Naive thymus-derived CD4-positive, alpha-beta T cell (primary cell): ENCODE measurements at regions not wholly inside any gene's neighbourhood (a gene's known extent, or its start where the extent isn't known, plus 50 kb on each side); places are given as distances from the start of the nearest gene placed in this dataset.

Source experiments
- ATAC-seq: fragments of 150-1000 bp; cut with Tn5 transposase; 2 replicates; pipeline ENCODE4 v1.10.0; 2021; ENCODE audit warnings: mild to moderate bottlenecking, moderate library complexity
- CTCF ChIA-PET: fragments of 350-600 bp; sonication (Branson Sonifier 250); formaldehyde crosslinking; loops from one replicate; lab custom pipeline; 2021; ENCODE audit warnings: antibody characterized with exemption; lab: Charles Lee
- POLR2A ChIA-PET: fragments of 350-600 bp; sonication (Branson Sonifier 250); formaldehyde crosslinking; loops from one replicate; lab custom pipeline; 2021; ENCODE audit warnings: antibody characterized with exemption, inconsistent platforms; lab: Charles Lee
- DNase-seq, 9 donors: peaks; one replicate each; pipeline versions ENCODE4 v3.0.0 to v3.0.0-alpha.2; 2020 to 2022; ENCODE audit warnings: mixed read lengths in 1 of 9
- H3K27ac ChIP-seq: one replicate; pipeline ENCODE4 v1.7.0; 2013; ENCODE audit warnings: mild to moderate bottlenecking, low read depth, low read length, moderate library complexity
- H3K27me3 ChIP-seq, 2 donors: one replicate each; pipeline ENCODE4 v1.7.0; 2013; ENCODE audit warnings: low read length in 2 of 2, mild to moderate bottlenecking in 2 of 2, moderate library complexity in 2 of 2; ENCODE audit not compliant: control insufficient read depth in 2 of 2, insufficient read depth in 2 of 2
- H3K36me3 ChIP-seq, 3 experiments: 1 replicate in 2 of 3; 2 replicates in 1 of 3; pipeline ENCODE4 v1.7.0; 2013; ENCODE audit warnings: low read length in 3 of 3, mild to moderate bottlenecking in 3 of 3, moderate library complexity in 1 of 3; ENCODE audit not compliant: insufficient read depth in 3 of 3, control insufficient read depth in 2 of 3
- H3K4me1 ChIP-seq, 2 donors: one replicate each; pipeline ENCODE4 v1.7.0; 2013; ENCODE audit warnings: low read length in 2 of 2, mild to moderate bottlenecking in 2 of 2, moderate library complexity in 1 of 2; ENCODE audit not compliant: control insufficient read depth in 2 of 2, insufficient read depth in 2 of 2
- H3K4me3 ChIP-seq: 2 replicates; pipeline ENCODE4 v1.7.0; 2013; ENCODE audit warnings: mild to moderate bottlenecking, low read length
- H3K9me3 ChIP-seq, 3 experiments: 1 replicate in 2 of 3; 2 replicates in 1 of 3; pipeline ENCODE4 v1.7.0; 2013; ENCODE audit warnings: low read length in 3 of 3; ENCODE audit not compliant: control insufficient read depth in 2 of 3
- H3K27ac Mint-ChIP-seq, 9 donors: one replicate each; pipeline ENCODE4 v1.8.0; 2020 to 2022; ENCODE audit warnings: mixed read lengths in 9 of 9, mild to moderate bottlenecking in 8 of 9, moderate library complexity in 5 of 9, inconsistent platforms in 2 of 9
- H3K27me3 Mint-ChIP-seq, 5 donors: one replicate each; pipeline ENCODE4 v1.8.0; 2021 to 2022; ENCODE audit warnings: mixed read lengths in 5 of 5, mild to moderate bottlenecking in 1 of 5
- H3K36me3 Mint-ChIP-seq, 5 donors: one replicate each; pipeline ENCODE4 v1.8.0; 2020 to 2022; ENCODE audit warnings: mixed read lengths in 5 of 5, mild to moderate bottlenecking in 3 of 5, inconsistent platforms in 1 of 5
- H3K4me1 Mint-ChIP-seq, 7 donors: one replicate each; pipeline ENCODE4 v1.8.0; 2020 to 2022; ENCODE audit warnings: mixed read lengths in 7 of 7, mild to moderate bottlenecking in 3 of 7, inconsistent platforms in 1 of 7
- H3K4me3 Mint-ChIP-seq, 10 donors: one replicate each; pipeline ENCODE4 v1.8.0; 2020 to 2022; ENCODE audit warnings: mild to moderate bottlenecking in 10 of 10, mixed read lengths in 10 of 10, moderate library complexity in 6 of 10, inconsistent platforms in 2 of 10
- H3K9me3 Mint-ChIP-seq, 11 donors: one replicate each; pipeline ENCODE4 v1.8.0; 2020 to 2022; ENCODE audit warnings: mixed read lengths in 11 of 11, mild to moderate bottlenecking in 4 of 11, inconsistent platforms in 1 of 11, moderate library complexity in 1 of 11
- intact Hi-C, 2 donors: fragments of 100-400 bp; cut with micrococcal nuclease; formaldehyde crosslinking; loops; one replicate each; pipeline ENCODE4 v1.15.1; 2023

DNA sequence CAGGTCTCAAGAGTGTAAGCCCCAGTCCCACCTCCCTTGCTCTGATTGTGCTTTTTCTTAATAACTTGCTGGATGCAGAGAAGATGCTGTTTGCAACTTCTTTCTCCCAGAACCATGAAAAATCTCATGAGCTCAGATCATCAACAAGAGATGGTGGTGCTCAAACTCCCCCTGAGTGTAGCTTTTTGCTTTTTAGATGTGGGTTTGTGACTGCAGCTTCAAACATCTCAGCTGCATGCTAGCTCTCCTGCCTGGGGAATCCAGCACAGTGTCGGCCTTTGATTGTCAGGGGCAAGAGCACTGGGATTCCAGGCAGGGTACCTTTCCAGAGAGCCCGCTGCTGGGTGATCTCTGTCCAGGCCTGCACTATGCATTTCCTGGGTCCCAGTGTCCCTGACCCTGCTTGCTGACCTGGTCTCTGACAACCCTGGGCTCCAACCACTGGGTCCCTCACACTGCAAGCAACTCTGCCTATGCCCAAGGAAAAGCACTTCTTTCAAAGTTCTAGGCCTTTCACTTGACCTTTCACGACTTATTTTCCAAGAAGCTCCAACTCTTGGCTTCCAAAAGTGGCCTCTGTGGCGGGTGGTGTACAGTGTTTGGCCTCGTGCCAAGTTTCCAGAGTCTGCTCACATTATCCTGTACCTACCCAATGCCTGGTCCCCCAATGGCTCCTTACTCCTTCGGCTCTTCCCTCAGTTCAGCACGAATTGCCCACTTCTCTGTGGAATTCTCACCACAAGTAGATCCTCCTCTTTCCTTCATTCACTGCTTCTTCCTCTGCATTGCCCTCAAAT is 69.7 kb upstream of the LY86 start:
- CTCF ChIA-PET: no interaction called here
- H3K4me1 Mint-ChIP-seq: peaks cover 15 to 31% (median 21%) of the 10 kb centered on the region in 7 donors
- H3K27me3 Mint-ChIP-seq: peaks cover 58 to 85% (median 66%) of the 10 kb centered on the region in 5 donors
- intact Hi-C loops: no loop called here
- no peaks in the 10 kb centered on the region for H3K36me3 ChIP-seq
- ATAC-seq (no peak), DNase-seq (peak in 3 of 9 donors; percentile 5 to 29 (median 9))
- peaks cover 0 to 4% of the 10 kb centered on the region in 2 donors for H3K4me1 ChIP-seq
- peaks cover 0 to 8% (median 0%) of the 10 kb centered on the region in 5 donors for H3K36me3 Mint-ChIP-seq
- H3K4me3 Mint-ChIP-seq: no peak overlapping the region
- POLR2A ChIA-PET: no interaction called here
- peak overlapping the region in 3 of 9 donors; percentile 12 to 43 (median 19) for H3K27ac Mint-ChIP-seq
- H3K4me3 ChIP-seq: no peak overlapping the region
- no peaks in the 10 kb centered on the region for H3K9me3 ChIP-seq
- peaks cover 0 to 1% (median 0%) of the 10 kb centered on the region in 11 donors for H3K9me3 Mint-ChIP-seq
- H3K27me3 ChIP-seq: no peaks in the 10 kb centered on the region
- H3K27ac ChIP-seq: no peak overlapping the region

DNA sequence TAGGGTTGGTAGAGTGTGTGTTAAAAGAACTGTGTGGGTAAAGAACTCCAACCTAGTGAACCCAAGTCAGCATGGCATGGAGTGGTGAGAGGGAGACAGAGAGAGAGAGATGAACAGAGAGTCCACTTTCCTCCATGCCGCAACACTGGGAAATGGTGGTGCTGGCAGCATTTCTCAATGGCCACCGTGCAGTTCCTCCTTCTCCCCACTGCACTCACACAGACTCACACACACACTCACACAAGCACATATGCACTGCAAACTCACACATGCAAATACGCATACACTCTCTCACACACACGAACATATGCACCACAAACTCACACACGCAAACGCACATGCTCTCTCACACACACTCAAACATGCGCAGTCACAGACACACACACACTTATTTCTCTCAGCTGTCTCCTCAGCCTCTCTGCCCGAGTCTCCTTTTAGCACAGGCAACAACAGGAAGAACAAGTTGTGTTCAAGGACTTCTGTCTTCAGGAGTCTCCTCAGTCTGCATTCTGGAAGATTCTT is 66.5 kb upstream of the LY86 start:
- Histone ChIP-seq H3K27me3 (no peaks in the 10 kb centered on the region), H3K36me3 (no peaks in the 10 kb centered on the region), H3K4me1 (no peaks in the 10 kb centered on the region), H3K27ac (no peak overlapping the region), H3K9me3 (no peaks in the 10 kb centered on the region), H3K4me3 (no peak overlapping the region)
- Mint-ChIP-seq H3K36me3 (peaks cover 0 to 4% (median 0%) of the 10 kb centered on the region in 5 donors), H3K4me1 (peaks cover 2 to 15% (median 6%) of the 10 kb centered on the region in 7 donors), H3K27me3 (peaks cover 42 to 78% (median 49%) of the 10 kb centered on the region in 5 donors), H3K27ac (no peak overlapping the region), H3K4me3 (no peak overlapping the region), H3K9me3 (peaks cover 0 to 1% (median 0%) of the 10 kb centered on the region in 11 donors)
- ChIA-PET CTCF (no interaction called here), POLR2A (no interaction called here)
- no peak for DNase-seq
- ATAC-seq: no peak
- intact Hi-C loops: no loop called here

DNA sequence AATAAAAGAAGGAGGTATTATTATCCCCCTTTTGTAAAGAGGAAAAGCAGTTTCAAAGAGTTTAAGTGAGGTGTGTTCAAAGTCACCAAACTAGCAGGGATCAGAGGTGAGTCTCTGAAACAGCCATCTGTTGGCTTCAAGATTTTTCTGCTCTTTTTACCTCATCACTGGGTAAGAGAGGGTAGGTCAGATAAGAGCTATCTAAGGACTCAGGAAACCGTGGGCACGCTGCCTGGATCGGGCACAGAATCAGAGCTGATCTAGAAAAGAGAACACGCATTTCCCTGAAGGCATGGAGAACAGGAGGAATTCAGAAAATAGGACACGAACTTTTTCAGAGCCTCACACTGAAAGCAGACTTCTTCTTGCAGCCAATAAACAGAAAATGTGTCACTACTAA is 65.8 kb upstream of the LY86 start:
- H3K27me3 Mint-ChIP-seq: peaks cover 38 to 82% (median 52%) of the 10 kb centered on the region in 5 donors

DNA sequence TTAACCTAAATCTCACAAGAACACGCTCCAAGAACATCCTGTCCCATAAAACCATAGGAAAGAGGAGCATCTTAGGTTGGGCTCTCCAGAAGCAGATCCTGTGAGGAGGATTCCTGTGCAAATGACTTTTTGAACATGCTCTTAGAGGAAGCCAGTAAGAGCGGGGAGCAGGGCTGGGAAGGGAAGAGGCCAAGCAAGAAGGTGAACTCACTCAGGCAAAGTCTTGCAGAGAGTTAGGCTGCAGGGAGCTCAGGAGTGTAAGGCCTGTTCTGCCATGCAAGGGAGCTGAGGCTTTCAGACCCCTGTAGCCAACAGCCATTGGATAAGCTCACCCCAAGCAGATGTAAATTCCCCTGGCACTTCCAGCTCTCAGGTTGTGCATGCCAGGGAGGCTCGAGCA is 63.6 kb upstream of the LY86 start:
- H3K27ac Mint-ChIP-seq: no peak overlapping the region
- CTCF ChIA-PET: no interaction called here
- H3K4me3 ChIP-seq: no peak overlapping the region
- no peaks in the 10 kb centered on the region for H3K36me3 ChIP-seq
- H3K9me3 Mint-ChIP-seq: peaks cover 0 to 1% (median 0%) of the 10 kb centered on the region in 11 donors
- DNase-seq (no peak), ATAC-seq (no peak)
- POLR2A ChIA-PET: no interaction called here
- intact Hi-C loops: no loop called here
- H3K27me3 ChIP-seq: no peaks in the 10 kb centered on the region
- no peaks in the 10 kb centered on the region for H3K9me3 ChIP-seq
- peaks cover 20 to 79% (median 47%) of the 10 kb centered on the region in 5 donors for H3K27me3 Mint-ChIP-seq
- no peaks in the 10 kb centered on the region for H3K4me1 Mint-ChIP-seq
- no peaks in the 10 kb centered on the region for H3K36me3 Mint-ChIP-seq
- H3K4me3 Mint-ChIP-seq: no peak overlapping the region
- no peaks in the 10 kb centered on the region for H3K4me1 ChIP-seq
- no peak overlapping the region for H3K27ac ChIP-seq

More for the DNA sequence above, 65.8 kb upstream of the LY86 start:
- H3K27ac Mint-ChIP-seq: no peak overlapping the region
- Histone ChIP-seq H3K9me3 (no peaks in the 10 kb centered on the region), H3K27me3 (no peaks in the 10 kb centered on the region), H3K36me3 (no peaks in the 10 kb centered on the region), H3K4me1 (no peaks in the 10 kb centered on the region), H3K4me3 (no peak overlapping the region), H3K27ac (no peak overlapping the region)
- H3K9me3 Mint-ChIP-seq: peaks cover 0 to 1% (median 0%) of the 10 kb centered on the region in 11 donors
- POLR2A ChIA-PET: no interaction called here
- intact Hi-C loops: no loop called here
- DNase-seq: no peak
- CTCF ChIA-PET: no interaction called here
- no peak for ATAC-seq
- peaks cover 0 to 4% (median 0%) of the 10 kb centered on the region in 5 donors for H3K36me3 Mint-ChIP-seq
- H3K4me1 Mint-ChIP-seq: peaks cover 2 to 15% (median 6%) of the 10 kb centered on the region in 7 donors
- H3K4me3 Mint-ChIP-seq: no peak overlapping the region

DNA sequence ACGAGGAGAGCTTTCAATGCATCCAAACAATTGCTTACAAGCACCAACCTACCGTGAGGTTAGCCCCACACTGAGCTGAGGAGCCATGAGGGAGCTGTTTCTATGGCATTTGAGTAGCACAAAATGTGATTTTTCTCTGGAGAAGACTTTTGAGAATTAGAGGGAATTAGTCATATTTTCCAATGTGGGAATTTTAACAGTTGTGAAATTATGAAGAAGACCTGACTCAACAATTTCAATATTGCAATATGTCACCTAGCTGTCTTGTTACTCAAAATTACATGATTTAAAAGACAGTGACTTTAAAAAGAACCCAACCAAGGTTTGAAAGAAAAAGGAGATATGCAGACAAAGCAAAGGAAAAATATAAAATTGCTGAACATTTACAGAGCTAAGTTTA is 62.6 kb upstream of the LY86 start:
- Histone ChIP-seq H3K27ac (no peak overlapping the region), H3K4me1 (no peaks in the 10 kb centered on the region), H3K27me3 (no peaks in the 10 kb centered on the region), H3K36me3 (no peaks in the 10 kb centered on the region), H3K4me3 (no peak overlapping the region), H3K9me3 (no peaks in the 10 kb centered on the region)
- no peak overlapping the region for H3K4me3 Mint-ChIP-seq
- peaks cover 14 to 78% (median 44%) of the 10 kb centered on the region in 5 donors for H3K27me3 Mint-ChIP-seq
- H3K27ac Mint-ChIP-seq: no peak overlapping the region
- intact Hi-C loops: no loop called here
- ATAC-seq: no peak
- no peak for DNase-seq
- peaks cover 0 to 1% (median 0%) of the 10 kb centered on the region in 11 donors for H3K9me3 Mint-ChIP-seq
- H3K36me3 Mint-ChIP-seq: no peaks in the 10 kb centered on the region
- ChIA-PET CTCF (interaction anchor here (0.6 kb wide), 1 partner anchor 139 kb away, joined by 4 read pairs; no protein-coding TSS in a partner anchor), POLR2A (interaction anchor here (0.5 kb wide), 1 partner anchor 328 kb away, joined by 3 read pairs; no protein-coding TSS in a partner anchor)
- H3K4me1 Mint-ChIP-seq: no peaks in the 10 kb centered on the region

DNA sequence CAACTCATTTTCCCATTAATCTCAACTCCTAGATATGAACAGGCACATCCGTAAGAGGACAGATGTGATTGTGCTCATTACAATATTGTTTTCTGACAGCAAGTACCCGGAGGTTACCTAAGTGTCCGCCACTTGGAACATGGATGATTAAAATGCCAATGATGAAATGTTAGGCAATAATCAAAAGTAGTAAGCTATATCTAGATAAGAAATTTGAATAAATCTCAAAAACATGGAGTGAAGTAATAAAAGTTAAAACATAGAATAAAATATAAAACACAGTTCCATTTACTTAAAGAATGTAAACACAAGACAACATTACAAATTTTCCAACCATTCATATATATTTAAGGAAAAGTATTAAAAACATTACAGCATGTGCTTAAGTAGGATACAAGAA is 59.2 kb upstream of the LY86 start:
- POLR2A ChIA-PET: no interaction called here
- Histone ChIP-seq H3K36me3 (no peaks in the 10 kb centered on the region), H3K27ac (no peak overlapping the region), H3K9me3 (no peaks in the 10 kb centered on the region), H3K27me3 (no peaks in the 10 kb centered on the region), H3K4me3 (no peak overlapping the region), H3K4me1 (no peaks in the 10 kb centered on the region)
- H3K27ac Mint-ChIP-seq: no peak overlapping the region
- ATAC-seq (no peak), DNase-seq (no peak)
- H3K9me3 Mint-ChIP-seq: no peaks in the 10 kb centered on the region
- H3K36me3 Mint-ChIP-seq: no peaks in the 10 kb centered on the region
- no peaks in the 10 kb centered on the region for H3K4me1 Mint-ChIP-seq
- peaks cover 0 to 71% (median 26%) of the 10 kb centered on the region in 5 donors for H3K27me3 Mint-ChIP-seq
- intact Hi-C loops: no loop called here
- CTCF ChIA-PET: no interaction called here
- H3K4me3 Mint-ChIP-seq: no peak overlapping the region
